HL-60/S4 treated with phorbol 12-myristate 13-acetate at 8.2 ng/mL for 4 days and 3 days (cell line): ENCODE measurements at regions not wholly inside any gene's neighbourhood (a gene's known extent, or its start where the extent isn't known, plus 50 kb on each side); places are given as distances from the start of the nearest gene placed in this dataset.

Experiments used
- in situ Hi-C: fragments of 300-500 bp; cut with MboI; formaldehyde crosslinking; loops from 2 replicates; pipeline ENCODE4 v1.15.0; 2022; ENCODE audit warnings: low sequenced_read_pairs

DNA sequence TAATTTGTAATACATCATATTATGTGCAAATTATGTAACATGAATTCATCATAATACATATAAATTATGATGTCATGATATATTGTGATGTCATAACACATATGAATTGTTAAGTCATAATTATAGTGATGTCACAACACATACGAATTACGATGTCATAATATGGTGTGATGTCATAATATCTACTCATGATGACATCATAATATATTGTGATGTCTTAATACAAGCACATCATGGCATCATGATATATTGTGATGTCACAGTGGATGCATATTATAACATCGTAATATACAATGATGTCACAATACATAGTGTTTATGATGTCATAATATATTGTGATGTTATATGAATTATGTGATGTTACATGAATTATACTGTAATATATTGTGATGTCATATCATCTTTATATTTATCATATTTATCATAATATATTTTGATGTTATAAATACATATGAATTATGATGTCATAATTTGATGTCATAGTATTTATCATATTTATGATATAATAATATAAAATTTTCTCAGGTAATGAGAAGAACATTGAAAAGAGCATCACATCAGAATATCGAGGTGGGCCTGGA, 1793.0 kb downstream of the TP53TG3F start:
- in situ Hi-C loops = no loop called here

GRCh38 chr16:35255186-35255803, 1795.9 kb downstream of the TP53TG3F start:
- in situ Hi-C loops = no loop called here

- in situ Hi-C loops = no loop called here
These were observed 1796.4 kb downstream of the TP53TG3F start for GRCh38 chr16:35255816-35256215.

DNA sequence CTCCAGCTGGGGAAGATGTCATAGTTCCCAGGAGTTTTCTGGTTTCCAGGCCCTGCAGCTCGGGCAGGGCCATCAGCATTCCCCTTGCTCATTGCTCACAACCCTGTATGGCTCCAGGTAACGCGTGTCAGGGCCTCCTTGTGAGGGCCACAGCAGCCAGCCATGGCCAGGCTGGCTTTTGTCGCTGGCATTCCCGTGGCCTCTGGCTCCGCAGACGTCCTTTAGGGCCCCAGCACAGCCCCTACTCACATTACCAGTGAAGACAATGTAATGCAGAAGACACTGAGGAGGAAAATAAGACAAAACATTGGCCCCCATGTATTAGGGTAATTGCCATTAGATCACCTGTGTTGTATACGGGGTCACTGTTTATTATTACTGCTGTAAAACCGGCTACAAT, 1799.0 kb downstream of the TP53TG3F start:
- in situ Hi-C loops = no loop called here

GRCh38 chr16:35295856-35296255, 1836.4 kb downstream of the TP53TG3F start:
- in situ Hi-C loops = no loop called here

GRCh38 chr16:35296962-35297653, 1837.7 kb downstream of the TP53TG3F start:
- in situ Hi-C loops = no loop called here

- in situ Hi-C loops = no loop called here
These were observed 1839.2 kb downstream of the TP53TG3F start for GRCh38 chr16:35298460-35299243.

- in situ Hi-C loops = no loop called here
These were observed 1843.4 kb downstream of the TP53TG3F start for GRCh38 chr16:35302859-35303258.

DNA sequence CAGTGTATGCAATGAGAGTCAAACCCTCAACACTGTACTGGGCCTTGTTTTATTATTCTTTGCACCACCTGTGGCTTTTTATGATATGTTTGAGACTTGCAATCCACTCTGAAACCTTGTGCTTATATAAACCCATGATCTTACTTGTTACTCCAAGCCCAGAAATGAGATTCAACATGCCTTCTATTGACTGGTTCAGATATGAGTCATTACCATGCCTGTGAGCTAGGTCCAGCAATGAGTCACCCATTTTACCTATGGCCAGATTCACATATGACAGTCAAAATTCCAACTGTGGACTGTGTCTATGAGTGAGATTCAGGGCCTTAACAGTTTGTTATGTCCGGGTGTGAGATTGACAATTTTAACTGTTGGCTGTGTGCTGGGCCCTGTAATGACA, 1846.1 kb downstream of the TP53TG3F start:
- in situ Hi-C loops = no loop called here

GRCh38 chr16:35306915-35307314, 1847.5 kb downstream of the TP53TG3F start:
- in situ Hi-C loops = no loop called here

DNA sequence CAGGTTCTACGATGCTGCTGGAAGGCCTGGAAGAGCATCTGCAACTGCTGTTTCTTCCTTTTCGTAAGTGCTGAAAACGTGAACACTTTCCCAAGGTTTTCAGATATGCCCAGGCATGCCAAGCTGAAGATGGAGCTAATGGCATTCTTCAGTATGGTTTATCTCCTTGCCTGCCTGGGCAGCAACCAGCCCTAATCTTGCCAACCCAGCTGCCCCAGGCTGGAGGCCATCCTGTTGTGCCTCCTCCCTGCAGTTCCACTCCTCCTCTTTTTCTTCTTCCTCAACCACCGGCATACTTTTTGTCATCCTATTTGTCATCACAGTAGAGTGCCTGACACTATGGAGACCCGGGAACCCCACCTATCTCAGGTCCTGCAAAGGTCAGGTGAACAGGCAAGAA, 1849.3 kb downstream of the TP53TG3F start:
- in situ Hi-C loops = no loop called here

- in situ Hi-C loops = no loop called here
These were observed 1851.6 kb downstream of the TP53TG3F start for GRCh38 chr16:35310999-35311398.

GRCh38 chr16:35311475-35311874, 1852.1 kb downstream of the TP53TG3F start:
- in situ Hi-C loops = no loop called here

DNA sequence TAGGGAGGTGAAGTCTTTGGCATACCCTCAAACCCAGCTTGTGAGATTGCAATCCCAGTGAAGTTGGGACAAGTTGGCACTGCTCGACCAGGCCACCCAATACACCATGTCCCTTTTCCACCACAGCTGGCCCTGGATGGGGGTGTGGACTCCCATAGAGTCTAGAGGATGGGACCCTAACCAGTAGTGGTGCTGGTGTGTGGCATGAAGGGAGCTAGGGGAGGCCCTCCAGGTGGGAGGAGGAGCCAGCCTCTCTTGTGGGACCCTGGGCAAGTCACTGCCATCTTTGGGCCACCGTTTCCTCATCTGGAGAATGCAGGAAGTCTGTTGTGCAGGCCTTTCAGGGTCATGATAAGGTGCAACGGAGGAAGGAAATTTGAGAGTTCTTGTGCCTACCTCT, 1854.9 kb downstream of the TP53TG3F start:
- in situ Hi-C loops = no loop called here

DNA sequence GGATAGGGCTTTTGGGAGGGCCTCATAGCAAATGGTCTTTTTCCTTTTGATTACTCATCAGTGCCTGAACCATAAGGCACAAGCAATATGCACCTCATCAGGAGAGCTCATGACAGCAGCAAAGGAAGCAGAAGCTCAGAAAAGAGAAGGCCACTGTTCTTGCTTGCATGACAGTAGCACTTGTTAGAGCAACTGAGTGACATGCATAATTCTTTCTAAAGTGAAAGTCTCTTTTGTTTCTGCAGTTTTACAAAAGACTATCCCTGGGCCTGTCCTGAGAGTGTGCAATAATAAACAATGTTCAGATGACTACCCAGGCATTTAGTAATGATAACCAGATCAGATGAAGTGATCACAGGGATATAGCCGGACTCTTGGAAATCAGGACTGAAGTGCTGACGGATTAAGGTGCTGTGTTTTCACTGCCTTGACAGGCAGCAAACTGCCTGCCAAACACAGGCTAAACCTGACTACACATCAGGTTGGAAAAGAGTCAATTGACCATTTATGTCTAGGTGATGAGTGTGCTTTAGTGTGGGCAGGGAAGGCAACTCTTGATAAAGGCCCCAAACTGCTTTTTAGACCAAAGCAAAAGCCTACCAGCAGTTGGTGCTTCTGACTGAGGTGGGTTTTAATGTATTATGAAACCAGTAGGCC, 1860.3 kb downstream of the TP53TG3F start:
- in situ Hi-C loops = no loop called here

GRCh38 chr16:35325936-35326335, 1866.5 kb downstream of the TP53TG3F start:
- in situ Hi-C loops = no loop called here

DNA sequence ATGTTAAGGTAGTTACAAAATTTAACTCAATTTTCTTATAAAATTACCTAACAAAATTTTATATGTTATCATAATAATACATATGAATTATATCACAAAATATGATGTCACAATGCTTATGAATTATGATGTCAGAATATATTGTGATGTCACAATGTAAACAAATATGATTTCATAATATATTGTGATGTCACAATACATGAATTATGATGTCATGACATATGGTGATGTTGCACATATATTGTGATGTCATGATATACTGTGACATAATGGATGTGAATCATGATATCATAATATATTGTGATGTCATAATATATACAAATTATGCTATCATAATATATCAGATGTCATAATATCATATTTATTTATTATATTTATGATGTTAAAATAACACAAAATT, 1879.9 kb downstream of the TP53TG3F start:
- in situ Hi-C loops = no loop called here

GRCh38 chr16:35342012-35342411, 1882.6 kb downstream of the TP53TG3F start:
- in situ Hi-C loops = no loop called here

DNA sequence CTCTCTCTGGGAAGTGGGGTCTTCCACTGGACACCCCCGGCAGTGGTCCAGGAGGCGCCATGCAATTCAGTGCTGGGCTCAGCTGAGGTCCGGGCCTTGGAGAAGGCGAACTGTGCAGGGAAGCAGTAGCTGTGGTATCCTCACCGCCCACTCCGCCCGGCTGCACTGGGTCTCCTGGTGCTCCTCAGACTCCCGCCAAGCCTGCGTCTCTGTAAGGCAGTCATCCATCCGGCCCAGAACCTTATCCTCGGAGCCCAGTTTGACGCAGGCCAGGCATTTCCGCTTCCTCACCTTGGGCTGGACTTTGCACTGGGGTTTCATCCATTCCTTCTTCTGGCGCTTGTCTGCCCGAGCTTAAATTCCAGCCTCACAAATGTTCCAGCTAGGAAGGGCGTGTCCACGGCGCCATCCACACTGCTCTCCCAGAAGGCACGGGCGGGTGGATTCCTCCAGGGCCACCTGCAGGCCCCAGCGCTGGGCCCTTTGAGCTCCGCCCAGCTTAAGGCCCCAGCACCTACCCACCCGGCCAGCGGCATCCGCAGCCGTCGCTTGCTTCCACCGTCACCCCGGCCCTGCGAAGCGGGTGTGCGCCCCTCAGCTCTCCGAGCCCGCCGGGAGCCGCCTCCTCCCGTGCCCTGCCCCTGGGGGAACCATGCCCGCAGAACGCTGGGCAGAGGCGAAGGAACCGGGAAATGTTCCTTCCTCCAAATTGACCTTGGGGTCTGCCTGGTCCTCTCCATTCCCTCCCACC, 1884.8 kb downstream of the TP53TG3F start:
- in situ Hi-C loops = no loop called here

DNA sequence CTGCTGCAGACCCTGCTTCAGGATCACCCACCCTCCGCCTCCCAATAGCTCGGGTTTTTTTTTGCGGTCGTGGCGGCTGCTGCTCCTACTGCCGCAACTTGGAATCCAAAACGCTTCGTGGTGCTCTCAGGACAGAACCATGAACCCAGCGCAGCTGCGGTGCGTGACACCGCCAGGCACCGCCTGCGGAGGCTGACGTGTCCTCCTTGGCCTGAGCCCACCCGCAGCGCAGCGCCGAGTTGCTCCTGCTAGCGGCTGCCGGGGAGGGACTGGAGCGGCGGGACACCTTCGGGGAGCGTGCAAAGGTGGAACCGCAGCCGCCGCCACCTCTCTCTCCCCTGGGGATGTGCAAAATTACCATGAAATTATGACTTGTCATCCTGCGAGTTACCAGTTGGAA, 1893.0 kb downstream of the TP53TG3F start:
- in situ Hi-C loops = no loop called here
